LoVo (cell line): ENCODE measurements at regions not wholly inside any gene's neighbourhood (a gene's known extent, or its start where the extent isn't known, plus 50 kb on each side); places are given as distances from the start of the nearest gene placed in this dataset.

Experiments used
- DNase-seq: peaks from one replicate; pipeline ENCODE4 v3.0.0-alpha.2; 2016; ENCODE audit warnings: low spot score

GRCh38 chr10:58970160-58970915, 206.1 kb upstream of the PHYHIPL start:
- no peak for DNase-seq

DNA sequence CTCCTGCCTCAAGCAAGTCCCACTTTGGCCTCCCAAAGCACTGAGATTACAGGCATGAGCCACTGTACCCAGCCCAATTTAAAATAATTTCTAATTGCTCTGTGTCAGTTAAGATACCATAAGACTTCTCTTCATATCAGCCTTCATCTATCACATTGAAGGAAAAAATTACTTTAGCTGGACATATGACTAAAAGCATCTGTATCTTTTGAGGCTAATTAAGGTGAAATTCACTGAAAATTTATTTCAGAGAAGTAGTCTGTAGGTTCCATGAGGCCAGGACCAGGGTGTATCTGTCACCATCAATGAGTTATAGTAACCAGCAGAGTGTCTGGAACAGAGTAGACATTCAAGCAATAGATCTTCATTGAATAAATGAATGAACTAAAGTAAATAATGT, 205.2 kb upstream of the PHYHIPL start:
- DNase-seq: no peak

DNA sequence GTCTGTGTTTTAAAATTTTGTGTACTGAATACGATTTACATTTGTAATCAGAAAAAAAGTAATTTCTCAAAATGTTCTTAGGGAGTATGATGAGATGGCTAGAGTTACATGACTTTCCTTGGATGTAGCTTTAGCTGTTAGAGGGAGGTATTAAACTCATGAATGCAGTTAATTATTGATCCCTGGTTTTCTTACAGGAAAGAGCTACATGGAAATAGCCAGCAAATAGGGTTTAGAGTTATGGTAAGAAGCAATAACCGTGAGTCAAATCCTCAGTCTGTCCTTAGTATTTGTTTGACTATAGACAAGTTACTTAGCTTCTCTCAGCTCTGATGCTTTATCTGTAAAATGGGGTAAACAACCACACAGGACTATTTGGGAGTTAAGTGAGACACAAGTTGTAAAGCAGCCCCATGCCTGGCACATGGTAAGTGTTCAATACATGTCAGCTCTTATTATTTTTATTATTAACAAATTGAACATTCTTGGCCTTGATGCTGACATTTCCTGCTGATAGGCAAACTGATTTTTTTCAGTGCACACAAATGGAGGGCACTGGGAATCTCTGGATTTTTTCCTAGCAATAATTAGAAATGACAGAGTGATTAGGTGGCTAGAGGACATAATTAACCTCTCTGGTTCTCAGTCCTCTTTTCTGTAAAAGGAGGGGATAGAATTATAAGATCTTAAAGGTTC, 204.5 kb upstream of the PHYHIPL start:
- DNase-seq: no peak

DNA sequence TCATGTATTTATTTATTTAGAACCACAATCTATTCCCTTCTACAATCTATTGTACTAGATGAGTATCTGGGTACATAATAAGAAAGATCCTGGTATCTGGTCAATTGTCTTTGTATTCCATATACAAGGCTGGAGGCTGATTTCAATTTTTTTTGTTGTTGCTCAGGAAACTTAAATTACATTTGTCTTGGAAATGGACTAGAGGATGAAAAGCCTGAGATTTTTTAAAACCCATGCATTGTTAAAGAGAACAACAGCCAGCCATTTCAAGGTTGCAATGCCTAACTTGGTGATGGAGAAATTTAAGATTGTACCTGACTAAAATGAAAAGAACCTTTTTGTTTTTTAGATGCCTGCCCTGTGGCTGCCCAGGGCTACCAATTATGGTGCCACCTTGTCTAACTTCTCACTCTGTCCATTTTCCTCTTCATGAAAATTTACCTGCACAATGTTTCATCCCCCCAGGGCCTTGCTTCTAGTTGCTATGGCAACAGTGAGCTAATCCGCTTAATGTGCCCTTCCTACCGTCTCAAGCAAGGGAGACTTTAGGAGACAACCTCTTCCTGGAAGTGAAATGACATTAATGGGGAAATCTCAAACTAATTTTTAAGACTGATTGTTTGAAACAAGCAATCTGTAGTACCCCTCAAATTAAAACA, 203.7 kb upstream of the PHYHIPL start:
- DNase-seq: no peak

GRCh38 chr10:58973235-58973595, 203.2 kb upstream of the PHYHIPL start:
- DNase-seq: no peak

GRCh38 chr10:58976254-58976653, 200.2 kb upstream of the PHYHIPL start:
- DNase-seq: no peak

GRCh38 chr10:58979711-58980110, 196.7 kb upstream of the PHYHIPL start:
- DNase-seq: no peak

DNA sequence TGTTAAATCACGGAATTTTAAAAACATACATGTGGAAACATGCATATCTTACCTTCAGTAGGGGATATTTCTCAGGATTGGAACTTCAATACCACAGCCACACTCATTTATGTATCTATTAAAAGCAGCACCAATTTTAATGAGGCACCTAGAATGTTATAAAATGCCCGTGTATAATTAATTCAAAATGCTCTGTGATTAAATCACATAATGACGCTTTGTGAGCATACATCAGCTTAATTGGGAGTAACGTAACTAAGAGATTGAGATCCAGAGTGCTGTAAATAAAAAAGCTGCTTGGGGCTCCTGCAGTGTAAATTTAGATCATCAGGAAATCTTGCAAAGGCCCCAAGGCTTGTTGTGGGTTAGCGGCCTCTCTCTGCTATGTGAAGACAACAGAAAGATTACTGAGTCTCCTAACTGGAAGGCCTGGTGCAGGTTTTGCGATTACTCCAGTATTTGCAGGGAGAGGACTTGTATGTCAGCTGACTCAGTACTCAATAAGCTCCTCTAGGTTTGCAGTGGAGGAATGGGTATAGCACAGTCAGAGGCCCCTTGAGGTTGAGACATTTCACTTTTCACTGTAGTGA, 195.5 kb upstream of the PHYHIPL start:
- DNase-seq: no peak

DNA sequence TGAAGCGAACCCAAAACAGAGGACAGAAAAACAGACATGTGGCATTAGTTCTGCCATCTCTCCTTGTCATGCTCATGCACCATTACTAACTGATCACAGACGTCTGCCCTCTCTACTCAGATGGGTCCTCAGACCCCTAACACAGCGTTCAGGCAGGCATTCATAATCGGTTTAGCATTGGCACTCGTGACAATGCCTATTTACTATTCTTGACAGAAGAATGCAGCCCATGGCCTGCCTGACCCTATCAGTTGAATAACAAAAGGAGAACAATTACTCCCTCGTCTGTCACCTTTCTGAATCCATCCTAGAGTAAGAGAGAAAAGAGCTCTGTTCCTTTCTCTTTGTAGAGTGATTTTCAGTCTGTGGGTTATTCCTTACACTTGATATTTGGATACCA, 194.6 kb upstream of the PHYHIPL start:
- no peak for DNase-seq

DNA sequence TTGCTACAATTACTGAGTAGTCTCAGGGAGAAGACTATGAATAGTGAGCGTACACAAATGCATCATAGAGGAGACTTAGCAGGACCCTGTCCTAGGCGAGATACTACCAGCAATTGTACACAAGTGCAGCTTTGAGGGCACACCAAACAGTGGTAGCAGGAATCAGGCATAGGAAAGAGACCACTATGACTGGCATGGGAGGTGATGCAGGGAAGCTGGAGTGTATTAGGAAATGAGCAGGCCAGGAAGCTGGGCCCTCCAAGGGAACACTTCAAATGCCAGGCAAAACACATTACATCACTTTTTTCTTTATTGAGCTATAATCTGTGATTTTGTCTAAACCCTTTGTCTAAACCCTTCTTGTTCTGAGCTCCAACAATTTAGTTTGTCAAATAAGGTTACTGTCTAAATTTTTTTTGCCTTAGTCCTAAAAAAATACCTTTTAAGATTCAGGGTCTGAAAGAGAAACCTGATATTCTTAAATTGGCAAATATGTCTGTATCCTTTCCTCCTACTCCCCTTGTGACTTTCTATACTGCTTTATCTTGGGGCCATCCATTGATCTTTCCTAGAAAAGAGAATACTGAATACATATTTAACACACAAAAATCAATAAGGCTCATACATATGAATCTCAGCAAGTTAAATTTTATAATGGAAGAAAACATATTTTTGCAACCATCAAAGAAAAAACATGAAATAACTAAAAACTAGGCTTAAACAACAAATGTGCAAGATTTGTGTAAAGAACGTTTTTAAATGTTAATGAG, 193.8 kb upstream of the PHYHIPL start:
- no peak for DNase-seq

- DNase-seq: no peak
Observed at GRCh38 chr10:58985216-58985615, 191.2 kb upstream of the PHYHIPL start.

- DNase-seq: no peak
Observed at GRCh38 chr10:58989486-58990039, 186.9 kb upstream of the PHYHIPL start.

- DNase-seq: no peak
Observed at GRCh38 chr10:58990693-58991092, 185.8 kb upstream of the PHYHIPL start.

- DNase-seq: no peak
Observed at GRCh38 chr10:58991856-58992255, 184.6 kb upstream of the PHYHIPL start.

DNA sequence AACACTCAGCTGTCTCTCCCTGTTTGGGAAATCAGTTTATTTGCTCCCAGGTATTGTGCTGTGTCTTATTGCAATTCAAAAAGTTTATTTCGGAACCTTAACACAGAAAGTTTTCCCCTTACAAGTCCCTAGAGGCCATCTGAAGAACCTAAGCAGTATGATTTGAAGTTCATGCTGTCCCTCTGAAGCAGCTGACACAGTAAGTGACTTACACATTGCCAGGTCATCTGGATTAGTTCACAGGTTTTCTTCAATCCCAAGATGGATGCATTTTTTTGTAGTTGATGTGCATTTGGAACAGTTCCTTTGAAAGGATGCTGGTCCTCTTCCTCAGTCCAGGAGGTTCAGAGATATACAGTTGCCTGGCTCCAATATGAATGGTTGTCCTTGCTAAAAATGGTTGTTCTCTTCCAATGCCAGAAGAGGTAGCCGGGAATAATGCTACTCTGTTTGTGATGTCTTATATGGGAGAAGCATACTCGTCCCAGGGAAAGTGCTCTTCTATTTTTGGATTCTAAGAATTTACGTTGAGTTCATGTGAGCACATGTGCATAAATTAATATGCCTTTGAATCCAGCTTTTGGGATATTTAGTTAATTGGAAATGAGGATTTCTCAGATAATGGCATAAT, 183.5 kb upstream of the PHYHIPL start:
- no peak for DNase-seq

GRCh38 chr10:58993480-58994221, 182.8 kb upstream of the PHYHIPL start:
- no peak for DNase-seq

GRCh38 chr10:58994226-58995057, 182.0 kb upstream of the PHYHIPL start:
- no peak for DNase-seq

- no peak for DNase-seq
Observed at GRCh38 chr10:58995058-58995596, 181.3 kb upstream of the PHYHIPL start.

GRCh38 chr10:58996063-58996462, 180.4 kb upstream of the PHYHIPL start:
- no peak for DNase-seq
